IMR-90 (cell line): ENCODE measurements at regions not wholly inside any gene's neighbourhood (a gene's known extent, or its start where the extent isn't known, plus 50 kb on each side); places are given as distances from the start of the nearest gene placed in this dataset.
A peak's percentile ranks its signal among the peaks of the same experiment; 100 is the strongest.

Source experiments
- ATAC-seq: fragments of 200-7000 bp; cut with Tn5 transposase; 2 replicates; pipeline ENCODE4 v1.9.1; 2020; ENCODE audit warnings: low read depth, mild to moderate bottlenecking, moderate library complexity
- BruUV-seq: library from RNA; stranded (reverse); fragments of 400-500 nt; replicated peaks from 2 replicates; lab custom pipeline; 2021; lab: Mats Ljungman, UMichigan
- CTCF ChIA-PET: fragments of 300-600 bp; formaldehyde crosslinking; extraction: SDS; loops from one replicate; lab custom pipeline; 2021; ENCODE audit warnings: antibody characterized with exemption; lab: Yijun Ruan, JAX
- POLR2A ChIA-PET: fragments of 300-600 bp; sonication (Branson Sonifier 250); formaldehyde crosslinking; loops from one replicate; lab custom pipeline; 2022; ENCODE audit warnings: antibody characterized with exemption; ENCODE audit not compliant: unreplicated experiment; lab: Charles Lee
- DNase-seq: peaks from one replicate; pipeline ENCODE4 v3.0.0; 2013
- H2AFZ ChIP-seq: replicated peaks from 2 replicates; pipeline ENCODE3; 2013; ENCODE audit warnings: low read length, mild to moderate bottlenecking; ENCODE audit not compliant: poor library complexity
- H2AK5ac ChIP-seq: 2 replicates; pipeline ENCODE4 v1.6.1; 2013; ENCODE audit warnings: low read depth, low read length, inconsistent platforms
- H2AK9ac ChIP-seq: replicated peaks from 2 replicates; pipeline ENCODE3; 2013; ENCODE audit warnings: mild to moderate bottlenecking, low read depth, low read length, moderate library complexity; ENCODE audit not compliant: poor library complexity
- H2BK120ac ChIP-seq: 2 replicates; pipeline ENCODE4 v1.6.1; 2013; ENCODE audit warnings: low read depth, low read length, inconsistent platforms
- H2BK15ac ChIP-seq: 3 replicates; pipeline ENCODE4 v1.6.1; 2013; ENCODE audit warnings: low read depth, low read length, inconsistent platforms
- H2BK20ac ChIP-seq: 2 replicates; pipeline ENCODE4 v1.6.1; 2013; ENCODE audit warnings: low read depth, mild to moderate bottlenecking, inconsistent platforms, low read length, moderate library complexity
- H2BK5ac ChIP-seq: 2 replicates; pipeline ENCODE4 v1.6.1; 2013; ENCODE audit warnings: mild to moderate bottlenecking, low read depth, low read length, inconsistent platforms; ENCODE audit not compliant: poor library complexity, severe bottlenecking
- H3K14ac ChIP-seq: replicated peaks from 2 replicates; pipeline ENCODE4 v1.6.1; 2013; ENCODE audit warnings: low read depth, low read length, inconsistent platforms
- H3K18ac ChIP-seq: 2 replicates; pipeline ENCODE4 v1.6.1; 2013; ENCODE audit warnings: low read depth, low read length, control low read depth
- H3K23ac ChIP-seq: 2 replicates; pipeline ENCODE4 v1.6.1; 2013; ENCODE audit warnings: low read depth, low read length, inconsistent platforms
- H3K27ac ChIP-seq: 2 replicates; pipeline ENCODE4 v1.5.1; 2013; ENCODE audit warnings: mild to moderate bottlenecking, control low read depth, low read length; ENCODE audit not compliant: insufficient read depth
- H3K27me3 ChIP-seq: 2 replicates; pipeline ENCODE4 v1.6.1; 2013; ENCODE audit warnings: low read length; ENCODE audit not compliant: control insufficient read depth, insufficient read depth
- H3K36me3 ChIP-seq: 2 replicates; pipeline ENCODE4 v1.6.1; 2013; ENCODE audit warnings: low read length, mixed read lengths; ENCODE audit not compliant: control insufficient read depth, insufficient read depth
- H3K4ac ChIP-seq: 2 replicates; pipeline ENCODE4 v1.6.1; 2013; ENCODE audit warnings: low read depth, low read length, inconsistent platforms
- H3K4me1 ChIP-seq: 2 replicates; pipeline ENCODE4 v1.6.1; 2013; ENCODE audit warnings: low read length, mixed read lengths; ENCODE audit not compliant: control insufficient read depth, insufficient read depth
- H3K4me2 ChIP-seq: 2 replicates; pipeline ENCODE4 v1.6.1; 2013; ENCODE audit warnings: low read depth, mild to moderate bottlenecking, control low read depth, low read length, moderate library complexity
- H3K4me3 ChIP-seq: 2 replicates; pipeline ENCODE4 v1.5.1; 2013; ENCODE audit warnings: low read depth, mild to moderate bottlenecking, control low read depth, low read length, moderate library complexity; ENCODE audit not compliant: insufficient read depth
- H3K56ac ChIP-seq: 2 replicates; pipeline ENCODE4 v1.6.1; 2013; ENCODE audit warnings: low read length, inconsistent platforms; ENCODE audit not compliant: insufficient read depth; ENCODE audit errors: extremely low read depth
- H3K79me1 ChIP-seq, 2 experiments: 2 replicates each; pipeline ENCODE4 v1.6.1; 2013; ENCODE audit warnings: low read length in 2 of 2, inconsistent platforms in 1 of 2, low read depth in 1 of 2
- H3K9ac ChIP-seq: 2 replicates; pipeline ENCODE4 v1.6.1; 2013; ENCODE audit warnings: low read depth, low read length, control low read depth
- H3K9me1 ChIP-seq: 2 replicates; pipeline ENCODE4 v1.6.1; 2013; ENCODE audit warnings: low read length, inconsistent platforms; ENCODE audit not compliant: insufficient read depth
- H3K9me3 ChIP-seq: 2 replicates; pipeline ENCODE4 v1.6.1; 2013; ENCODE audit warnings: low read length; ENCODE audit not compliant: control insufficient read depth, insufficient read depth
- H4K20me1 ChIP-seq: 2 replicates; pipeline ENCODE4 v1.6.1; 2013; ENCODE audit warnings: low read length, inconsistent platforms; ENCODE audit not compliant: insufficient read depth
- H4K5ac ChIP-seq: 2 replicates; pipeline ENCODE4 v1.6.1; 2013; ENCODE audit warnings: mild to moderate bottlenecking, low read depth, low read length, control low read depth
- H4K8ac ChIP-seq, 2 experiments: 2 replicates each; pipeline ENCODE4 v1.6.1; 2013; ENCODE audit warnings: low read depth in 2 of 2, low read length in 2 of 2, control low read depth in 1 of 2, inconsistent platforms in 1 of 2
- H4K91ac ChIP-seq: 2 replicates; pipeline ENCODE4 v1.6.1; 2013; ENCODE audit warnings: low read depth, low read length, inconsistent platforms; ENCODE audit not compliant: insufficient read depth
- POLR2A ChIP-seq: IDR thresholded peaks from 2 replicates; pipeline ENCODE4 v1.6.1; 2012; ENCODE audit warnings: mild to moderate bottlenecking, low read depth, low read length
- RCOR1 ChIP-seq: IDR thresholded peaks from 2 replicates; pipeline ENCODE4 v1.6.1; 2012; ENCODE audit warnings: mild to moderate bottlenecking, low read length, improper control_type of control experiment; ENCODE audit not compliant: insufficient replicate concordance
- WGBS, 2 experiments: methylation state at CpG; one replicate each; pipeline versions ENCODE4 v1.1.5 to v1.1.7; 2013; ENCODE audit warnings: missing lambda C conversion rate in 2 of 2; ENCODE audit not compliant: insufficient read length in 1 of 2; ENCODE audit errors: extremely low coverage in 2 of 2; 5-methylcytosine and 5-hydroxymethylcytosine counted together
- dilution Hi-C: fragments of 300-500 bp; cut with HindIII; formaldehyde crosslinking; loops from one replicate; pipeline ENCODE4 v1.14.3; 2018; ENCODE audit warnings: low sequenced_read_pairs; ENCODE audit not compliant: unreplicated experiment
- in situ Hi-C: fragments of 300-500 bp; cut with MboI; formaldehyde crosslinking; loops from 3 replicates; pipeline ENCODE4 v1.14.3; 2019; ENCODE audit warnings: low sequenced_read_pairs, inconsistent platforms, mixed read lengths
- intact Hi-C: fragments of 100-400 bp; cut with micrococcal nuclease; formaldehyde crosslinking; loops from 2 replicates; pipeline ENCODE4 v1.10.0; 2022
- TF ChIP-seq, protein P1 (sequence below): conservative IDR thresholded peaks from 2 replicates; pipeline ENCODE4 v1.5.1; 2012; ENCODE audit warnings: mild to moderate bottlenecking, low read depth, low read length, improper control_type of control experiment

- H3K4me3 ChIP-seq, result no peak overlapping the region
- H3K9me1 ChIP-seq, result no peaks in the 10 kb centered on the region
- H3K4ac ChIP-seq, result no peak overlapping the region
- H3K4me1 ChIP-seq, result no peaks in the 10 kb centered on the region
- no peak overlapping the region for H3K14ac ChIP-seq
- no peaks in the 10 kb centered on the region for H3K79me1 ChIP-seq
- no peak overlapping the region for H3K56ac ChIP-seq
- no peak overlapping the region for H2AK5ac ChIP-seq
- H2AFZ ChIP-seq, result no peak overlapping the region
- intact Hi-C loops (no loop called here), dilution Hi-C loops (no loop called here), in situ Hi-C loops (no loop called here)
- no peak overlapping the region for H3K18ac ChIP-seq
- no CpG with 5 or more reads among the region's 7 CpGs for WGBS, 2 experiments
- H3K36me3 ChIP-seq, result no peaks in the 10 kb centered on the region
- H3K4me2 ChIP-seq, result peak overlapping the region; percentile 4; the same call in 1 of the 2 replicates
- no TSS peak for BruUV-seq
- H3K27me3 ChIP-seq, result peaks cover 4% of the 10 kb centered on the region
- no peak overlapping the region for H2BK120ac ChIP-seq
- ChIA-PET CTCF (no interaction called here), POLR2A (no interaction called here)
- no peak overlapping the region for H4K5ac ChIP-seq
- no peak overlapping the region for H2AK9ac ChIP-seq
- no peak overlapping the region for H3K23ac ChIP-seq
- TF ChIP-seq POLR2A, result no peak
- no peak for TF ChIP-seq RCOR1
- TF ChIP-seq, protein P1, sequence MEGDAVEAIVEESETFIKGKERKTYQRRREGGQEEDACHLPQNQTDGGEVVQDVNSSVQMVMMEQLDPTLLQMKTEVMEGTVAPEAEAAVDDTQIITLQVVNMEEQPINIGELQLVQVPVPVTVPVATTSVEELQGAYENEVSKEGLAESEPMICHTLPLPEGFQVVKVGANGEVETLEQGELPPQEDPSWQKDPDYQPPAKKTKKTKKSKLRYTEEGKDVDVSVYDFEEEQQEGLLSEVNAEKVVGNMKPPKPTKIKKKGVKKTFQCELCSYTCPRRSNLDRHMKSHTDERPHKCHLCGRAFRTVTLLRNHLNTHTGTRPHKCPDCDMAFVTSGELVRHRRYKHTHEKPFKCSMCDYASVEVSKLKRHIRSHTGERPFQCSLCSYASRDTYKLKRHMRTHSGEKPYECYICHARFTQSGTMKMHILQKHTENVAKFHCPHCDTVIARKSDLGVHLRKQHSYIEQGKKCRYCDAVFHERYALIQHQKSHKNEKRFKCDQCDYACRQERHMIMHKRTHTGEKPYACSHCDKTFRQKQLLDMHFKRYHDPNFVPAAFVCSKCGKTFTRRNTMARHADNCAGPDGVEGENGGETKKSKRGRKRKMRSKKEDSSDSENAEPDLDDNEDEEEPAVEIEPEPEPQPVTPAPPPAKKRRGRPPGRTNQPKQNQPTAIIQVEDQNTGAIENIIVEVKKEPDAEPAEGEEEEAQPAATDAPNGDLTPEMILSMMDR, result no peak
- no peak overlapping the region for H3K9ac ChIP-seq
- no peak overlapping the region for H2BK20ac ChIP-seq
- H4K91ac ChIP-seq, result no peak overlapping the region
- H4K20me1 ChIP-seq, result no peaks in the 10 kb centered on the region
- H2BK5ac ChIP-seq, result no peak overlapping the region
- H4K8ac ChIP-seq, result no peak overlapping the region
- no peak overlapping the region for H3K27ac ChIP-seq
- no peaks in the 10 kb centered on the region for H3K9me3 ChIP-seq
- H2BK15ac ChIP-seq, result no peak overlapping the region
- peak; percentile 55 for DNase-seq
- no peak for ATAC-seq
These were observed 180.0 kb upstream of the CCDC150 start for GRCh38 chr2:196459539-196459938.
